ENCODE measurements at regions not wholly inside any gene's neighbourhood (a gene's known extent, or its start where the extent isn't known, plus 50 kb on each side); places are given as distances from the start of the nearest gene placed in this dataset.

GRCh38 chr13:60700994-60701393 lies 304.0 kb downstream of the TDRD3 start:
- ChIA-PET POLR2A (no interaction called here), CTCF (no interaction called here)
- DNase-seq, result no peak
- H3K4me3 Mint-ChIP-seq, result no peak overlapping the region
- no peaks in the 10 kb centered on the region for H3K36me3 Mint-ChIP-seq (ENCODE audit: low read depth)
- no peaks in the 10 kb centered on the region for H3K9me3 Mint-ChIP-seq
- TF ChIP-seq CTCF (IDR thresholded peaks at IDR 0.05), result no peak
- intact Hi-C loops (cut with micrococcal nuclease), result no loop called here
- H3K27me3 Mint-ChIP-seq, result no peaks in the 10 kb centered on the region
- ATAC-seq, result no peak
- no peak overlapping the region for H3K27ac Mint-ChIP-seq
- no peaks in the 10 kb centered on the region for H3K4me1 Mint-ChIP-seq (ENCODE audit: low read depth)

GRCh38 chr13:60699636-60700035 lies 302.6 kb downstream of the TDRD3 start:
- Mint-ChIP-seq H3K27me3 (no peaks in the 10 kb centered on the region), H3K4me1 (ENCODE audit: low read depth) (no peaks in the 10 kb centered on the region), H3K27ac (no peak overlapping the region), H3K9me3 (no peaks in the 10 kb centered on the region), H3K4me3 (no peak overlapping the region), H3K36me3 (ENCODE audit: low read depth) (no peaks in the 10 kb centered on the region)
- intact Hi-C loops (cut with micrococcal nuclease), result no loop called here
- ATAC-seq, result no peak
- ChIA-PET POLR2A (no interaction called here), CTCF (no interaction called here)
- TF ChIP-seq CTCF (IDR thresholded peaks at IDR 0.05), result no peak
- no peak for DNase-seq

- H3K36me3 Mint-ChIP-seq (ENCODE audit: low read depth), result no peaks in the 10 kb centered on the region
- POLR2A ChIA-PET, result no interaction called here
- H3K4me1 Mint-ChIP-seq (ENCODE audit: low read depth), result no peaks in the 10 kb centered on the region
- no peaks in the 10 kb centered on the region for H3K9me3 Mint-ChIP-seq
- peaks cover 1% of the 10 kb centered on the region for H3K27me3 Mint-ChIP-seq
- no peak overlapping the region for H3K27ac Mint-ChIP-seq
- TF ChIP-seq CTCF (IDR thresholded peaks at IDR 0.05), result no peak
- intact Hi-C loops (cut with micrococcal nuclease), result no loop called here
- ATAC-seq (no peak), DNase-seq (no peak)
- CTCF ChIA-PET, result no interaction called here
- H3K4me3 Mint-ChIP-seq, result no peak overlapping the region
These were observed 299.6 kb downstream of the TDRD3 start for GRCh38 chr13:60696602-60697001.

GRCh38 chr13:60691268-60691667 lies 294.2 kb downstream of the TDRD3 start:
- ATAC-seq, result no peak
- CTCF ChIA-PET, result no interaction called here

GRCh38 chr13:60690604-60691003 lies 293.6 kb downstream of the TDRD3 start:
- DNase-seq, result no peak
- ChIA-PET CTCF (no interaction called here), POLR2A (no interaction called here)
- Mint-ChIP-seq H3K4me3 (no peak overlapping the region), H3K9me3 (peaks cover 8% of the 10 kb centered on the region), H3K36me3 (ENCODE audit: low read depth) (no peaks in the 10 kb centered on the region), H3K27me3 (peaks cover 1% of the 10 kb centered on the region), H3K27ac (no peak overlapping the region), H3K4me1 (ENCODE audit: low read depth) (no peaks in the 10 kb centered on the region)
- intact Hi-C loops (cut with micrococcal nuclease), result no loop called here
- no peak for TF ChIP-seq CTCF (IDR thresholded peaks at IDR 0.05)
- ATAC-seq, result no peak

More at GRCh38 chr13:60691268-60691667, 294.2 kb downstream of the TDRD3 start:
- peaks cover 1% of the 10 kb centered on the region for H3K27me3 Mint-ChIP-seq
- no peak for DNase-seq
- intact Hi-C loops (cut with micrococcal nuclease), result no loop called here
- no peaks in the 10 kb centered on the region for H3K36me3 Mint-ChIP-seq (ENCODE audit: low read depth)
- H3K9me3 Mint-ChIP-seq, result peaks cover 8% of the 10 kb centered on the region
- TF ChIP-seq CTCF (IDR thresholded peaks at IDR 0.05), result no peak
- H3K27ac Mint-ChIP-seq, result no peak overlapping the region
- POLR2A ChIA-PET, result no interaction called here
- H3K4me3 Mint-ChIP-seq, result no peak overlapping the region
- no peaks in the 10 kb centered on the region for H3K4me1 Mint-ChIP-seq (ENCODE audit: low read depth)
